Left lung (tissue), 4 donors: ENCODE measurements at regions not wholly inside any gene's neighbourhood (a gene's known extent, or its start where the extent isn't known, plus 50 kb on each side); places are given as distances from the start of the nearest gene placed in this dataset.

Experiments
- ATAC-seq: fragments of 200-7000 bp; cut with Tn5 transposase; one replicate; pipeline ENCODE4 v1.9.1; 2020; ENCODE audit warnings: moderate library complexity
- DNase-seq, 4 donors: peaks; one replicate each; pipeline ENCODE4 v3.0.0-alpha.2; 2013 to 2020
- H3K27ac ChIP-seq, 2 donors: fragments of 200-600 bp; sonication (generic) in 1 of 2; one replicate each; pipeline versions ENCODE4 v1.5.0 to v1.8.0; 2020 to 2021
- H3K27me3 ChIP-seq, 2 donors: fragments of 200-600 bp; sonication (generic) in 1 of 2; one replicate each; pipeline versions ENCODE4 v1.5.0 to v1.8.0; 2020 to 2021
- H3K36me3 ChIP-seq, 2 donors: fragments of 200-600 bp; sonication (generic) in 1 of 2; one replicate each; pipeline versions ENCODE4 v1.5.0 to v1.8.0; 2020 to 2021
- H3K4me1 ChIP-seq, 2 donors: fragments of 200-600 bp; one replicate each; pipeline ENCODE4 v1.8.0; 2021
- H3K4me3 ChIP-seq, 2 donors: fragments of 200-600 bp; sonication (generic) in 1 of 2; one replicate each; pipeline versions ENCODE4 v1.5.0 to v1.8.0; 2020 to 2021; ENCODE audit warnings: mild to moderate bottlenecking in 1 of 2
- H3K9me3 ChIP-seq, 2 donors: fragments of 200-600 bp; sonication (generic) in 1 of 2; one replicate each; pipeline versions ENCODE4 v1.5.0 to v1.8.0; 2020 to 2021
- intact Hi-C, 2 donors: fragments of 100-400 bp; cut with DNase I; formaldehyde crosslinking; loops; one replicate each; pipeline versions ENCODE4 v1.11.2 to v1.14.2; 2022
- TF ChIP-seq, protein P1 (sequence below), 2 donors: fragments of 200-600 bp; sonication (generic) in 1 of 2; IDR thresholded peaks; one replicate each; pipeline versions ENCODE4 v1.5.0 to v1.8.0; 2021; ENCODE audit warnings: antibody characterized with exemption in 2 of 2
- donor health status: DM: no; HTN: yes; CAD: no.
- donor health status: DM: no; HTN: no; CAD: no.

- DNase-seq: peak in 1 of 4 donors; percentile 33
These were observed 225.9 kb downstream of the OLFM4 start for GRCh38 chr13:53254500-53254899.

GRCh38 chr13:53255795-53256194, 227.2 kb downstream of the OLFM4 start:
- TF ChIP-seq, protein P1, sequence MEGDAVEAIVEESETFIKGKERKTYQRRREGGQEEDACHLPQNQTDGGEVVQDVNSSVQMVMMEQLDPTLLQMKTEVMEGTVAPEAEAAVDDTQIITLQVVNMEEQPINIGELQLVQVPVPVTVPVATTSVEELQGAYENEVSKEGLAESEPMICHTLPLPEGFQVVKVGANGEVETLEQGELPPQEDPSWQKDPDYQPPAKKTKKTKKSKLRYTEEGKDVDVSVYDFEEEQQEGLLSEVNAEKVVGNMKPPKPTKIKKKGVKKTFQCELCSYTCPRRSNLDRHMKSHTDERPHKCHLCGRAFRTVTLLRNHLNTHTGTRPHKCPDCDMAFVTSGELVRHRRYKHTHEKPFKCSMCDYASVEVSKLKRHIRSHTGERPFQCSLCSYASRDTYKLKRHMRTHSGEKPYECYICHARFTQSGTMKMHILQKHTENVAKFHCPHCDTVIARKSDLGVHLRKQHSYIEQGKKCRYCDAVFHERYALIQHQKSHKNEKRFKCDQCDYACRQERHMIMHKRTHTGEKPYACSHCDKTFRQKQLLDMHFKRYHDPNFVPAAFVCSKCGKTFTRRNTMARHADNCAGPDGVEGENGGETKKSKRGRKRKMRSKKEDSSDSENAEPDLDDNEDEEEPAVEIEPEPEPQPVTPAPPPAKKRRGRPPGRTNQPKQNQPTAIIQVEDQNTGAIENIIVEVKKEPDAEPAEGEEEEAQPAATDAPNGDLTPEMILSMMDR (IDR thresholded peaks at IDR 0.05): no peak
- H3K27ac ChIP-seq: no peak overlapping the region
- H3K4me3 ChIP-seq: no peak overlapping the region
- no peaks in the 10 kb centered on the region for H3K27me3 ChIP-seq
- DNase-seq: no peak
- intact Hi-C loops: no loop called here
- H3K36me3 ChIP-seq: no peaks in the 10 kb centered on the region
- H3K4me1 ChIP-seq: no peaks in the 10 kb centered on the region
- ATAC-seq: no peak
- no peaks in the 10 kb centered on the region for H3K9me3 ChIP-seq

More at GRCh38 chr13:53254500-53254899, 225.9 kb downstream of the OLFM4 start:
- Histone ChIP-seq H3K4me3 (no peak overlapping the region), H3K27me3 (no peaks in the 10 kb centered on the region), H3K36me3 (no peaks in the 10 kb centered on the region), H3K4me1 (no peaks in the 10 kb centered on the region), H3K9me3 (no peaks in the 10 kb centered on the region), H3K27ac (no peak overlapping the region)
- ATAC-seq: no peak
- TF ChIP-seq, protein P1 (IDR thresholded peaks at IDR 0.05): no peak
- intact Hi-C loops: no loop called here

- H3K9me3 ChIP-seq: no peaks in the 10 kb centered on the region
- H3K27ac ChIP-seq: no peak overlapping the region
- H3K4me1 ChIP-seq: no peaks in the 10 kb centered on the region
- intact Hi-C loops: no loop called here
- ATAC-seq (no peak), DNase-seq (no peak)
- no peaks in the 10 kb centered on the region for H3K36me3 ChIP-seq
- TF ChIP-seq, protein P1 (IDR thresholded peaks at IDR 0.05): no peak
- H3K4me3 ChIP-seq: no peak overlapping the region
- no peaks in the 10 kb centered on the region for H3K27me3 ChIP-seq
These were observed 232.0 kb downstream of the OLFM4 start for GRCh38 chr13:53260594-53260993.

DNA sequence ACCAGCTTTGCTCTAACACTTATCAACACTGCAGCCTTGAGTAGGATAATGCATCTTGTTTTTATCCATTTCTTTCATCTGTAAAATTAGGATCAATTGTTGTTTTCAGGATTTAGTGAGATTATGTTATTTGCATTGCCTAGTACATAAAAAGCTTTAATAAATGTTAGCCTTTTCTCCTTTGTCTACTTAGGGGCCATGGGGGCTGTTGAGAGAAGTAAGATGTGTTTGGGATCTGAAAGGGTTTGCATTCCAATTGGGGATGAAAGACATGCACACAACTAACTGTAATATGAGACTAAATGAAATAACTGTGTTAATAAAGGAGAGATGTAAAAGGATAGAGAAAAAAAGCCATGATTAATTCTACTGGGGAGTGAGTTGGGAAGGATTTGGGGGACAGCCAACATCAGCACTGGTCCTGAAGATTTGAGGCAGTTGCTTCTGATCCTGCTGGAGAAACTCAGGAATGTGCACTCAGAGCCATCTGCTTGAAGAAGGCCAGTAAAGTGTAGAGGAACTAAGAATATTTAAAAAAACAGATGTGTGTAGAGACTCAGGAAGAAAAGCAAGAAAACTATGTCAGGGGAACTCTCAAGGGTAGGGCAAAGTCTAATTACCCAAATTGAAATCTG, 236.3 kb downstream of the OLFM4 start:
- intact Hi-C loops: no loop called here
- no peaks in the 10 kb centered on the region for H3K4me1 ChIP-seq
- H3K36me3 ChIP-seq: no peaks in the 10 kb centered on the region
- DNase-seq (no peak), ATAC-seq (no peak)
- TF ChIP-seq, protein P1 (IDR thresholded peaks at IDR 0.05): no peak
- H3K27me3 ChIP-seq: no peaks in the 10 kb centered on the region
- peaks cover 0 to 2% of the 10 kb centered on the region in 2 donors for H3K9me3 ChIP-seq
- H3K27ac ChIP-seq: no peak overlapping the region
- H3K4me3 ChIP-seq: no peak overlapping the region

- no peaks in the 10 kb centered on the region for H3K4me1 ChIP-seq
- TF ChIP-seq, protein P1 (IDR thresholded peaks at IDR 0.05): no peak
- DNase-seq: no peak
- H3K27ac ChIP-seq: no peak overlapping the region
- no peak for ATAC-seq
- peaks cover 0 to 2% of the 10 kb centered on the region in 2 donors for H3K9me3 ChIP-seq
- H3K36me3 ChIP-seq: no peaks in the 10 kb centered on the region
- intact Hi-C loops: no loop called here
- no peak overlapping the region for H3K4me3 ChIP-seq
- H3K27me3 ChIP-seq: no peaks in the 10 kb centered on the region
These were observed 238.1 kb downstream of the OLFM4 start for GRCh38 chr13:53266757-53267156.
